ENCODE measurements at regions not wholly inside any gene's neighbourhood (a gene's known extent, or its start where the extent isn't known, plus 50 kb on each side); places are given as distances from the start of the nearest gene placed in this dataset.

DNA sequence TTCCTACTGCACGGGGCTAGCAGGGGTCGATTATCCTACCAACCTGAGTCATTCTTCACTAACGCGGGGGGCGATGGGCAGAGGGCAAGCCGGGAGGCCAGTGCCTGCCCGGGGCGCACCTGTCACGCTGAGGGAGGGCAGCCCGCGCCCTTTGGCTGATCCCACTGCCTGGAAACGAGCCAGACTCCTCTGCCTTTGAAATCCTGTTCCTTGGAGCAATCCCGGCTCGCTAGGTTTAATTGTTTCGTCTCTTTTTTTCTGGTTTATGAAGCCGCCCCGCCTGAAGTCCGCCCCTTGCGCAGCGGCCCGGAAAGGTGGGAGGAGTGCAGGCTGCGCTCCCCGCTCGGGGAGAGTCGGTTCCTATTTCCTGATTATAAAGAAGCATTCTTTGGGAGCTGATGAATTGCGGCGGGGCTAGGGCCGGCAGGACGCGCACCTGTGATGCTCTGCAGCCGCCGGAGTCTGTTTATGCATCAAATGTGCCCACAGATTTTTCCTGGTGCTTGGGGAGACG is 484.2 kb downstream of the BCOR start:
- Histone ChIP-seq H3K4me3 (peak overlapping the region; percentile 35), H3K4me1 (ENCODE audit: low read depth) (peaks cover 9% of the 10 kb centered on the region), H3K9me3 (ENCODE audit: low read depth) (no peaks in the 10 kb centered on the region), H3K27ac (no peak overlapping the region), H3K36me3 (no peaks in the 10 kb centered on the region), H3K27me3 (peaks cover 10% of the 10 kb centered on the region)
- peak; percentile 22 to 28 for DNase-seq (ENCODE audit: low read depth in 1 of 2, low spot score in 1 of 2)
- TF ChIP-seq, protein P1, sequence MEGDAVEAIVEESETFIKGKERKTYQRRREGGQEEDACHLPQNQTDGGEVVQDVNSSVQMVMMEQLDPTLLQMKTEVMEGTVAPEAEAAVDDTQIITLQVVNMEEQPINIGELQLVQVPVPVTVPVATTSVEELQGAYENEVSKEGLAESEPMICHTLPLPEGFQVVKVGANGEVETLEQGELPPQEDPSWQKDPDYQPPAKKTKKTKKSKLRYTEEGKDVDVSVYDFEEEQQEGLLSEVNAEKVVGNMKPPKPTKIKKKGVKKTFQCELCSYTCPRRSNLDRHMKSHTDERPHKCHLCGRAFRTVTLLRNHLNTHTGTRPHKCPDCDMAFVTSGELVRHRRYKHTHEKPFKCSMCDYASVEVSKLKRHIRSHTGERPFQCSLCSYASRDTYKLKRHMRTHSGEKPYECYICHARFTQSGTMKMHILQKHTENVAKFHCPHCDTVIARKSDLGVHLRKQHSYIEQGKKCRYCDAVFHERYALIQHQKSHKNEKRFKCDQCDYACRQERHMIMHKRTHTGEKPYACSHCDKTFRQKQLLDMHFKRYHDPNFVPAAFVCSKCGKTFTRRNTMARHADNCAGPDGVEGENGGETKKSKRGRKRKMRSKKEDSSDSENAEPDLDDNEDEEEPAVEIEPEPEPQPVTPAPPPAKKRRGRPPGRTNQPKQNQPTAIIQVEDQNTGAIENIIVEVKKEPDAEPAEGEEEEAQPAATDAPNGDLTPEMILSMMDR (IDR thresholded peaks at IDR 0.05; ENCODE audit: low read depth, low read length): no peak

DNA sequence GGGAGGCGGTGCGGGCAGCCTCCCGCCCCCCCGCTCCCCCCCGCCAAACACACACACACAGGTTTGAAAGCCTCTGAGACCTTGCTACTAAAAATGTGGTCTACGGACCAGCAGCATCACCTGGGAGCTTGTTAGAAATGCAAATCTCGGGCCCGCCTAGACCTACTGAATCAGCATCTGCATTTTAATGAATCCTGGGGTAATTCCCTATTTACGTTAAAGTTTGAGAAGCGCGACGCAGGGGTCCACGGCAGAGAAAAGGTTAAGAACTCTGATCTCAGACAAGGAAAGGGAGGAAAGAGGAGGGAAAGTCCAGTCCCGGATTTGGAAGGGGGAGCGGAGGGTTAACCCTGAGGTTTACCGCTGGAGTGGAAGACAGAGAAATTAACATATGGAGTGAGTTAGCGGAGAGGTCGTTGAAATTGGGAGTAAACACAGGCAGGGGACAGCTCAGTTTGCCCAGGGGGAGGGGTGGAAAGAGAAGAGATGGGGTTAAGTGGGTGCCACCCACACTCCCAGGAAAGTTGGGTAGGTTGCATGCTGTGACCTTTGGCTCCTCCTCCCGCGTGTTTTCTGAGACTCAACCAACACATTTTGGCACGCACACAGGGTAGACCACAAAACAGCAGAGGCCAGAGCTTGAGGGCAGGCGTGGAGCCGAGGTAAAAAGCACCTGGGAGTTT is 483.6 kb downstream of the BCOR start:
- H3K27ac ChIP-seq: no peak overlapping the region
- H3K4me3 ChIP-seq: peak overlapping the region; percentile 35
- peaks cover 9% of the 10 kb centered on the region for H3K4me1 ChIP-seq (ENCODE audit: low read depth)
- H3K27me3 ChIP-seq: peaks cover 10% of the 10 kb centered on the region
- no peaks in the 10 kb centered on the region for H3K36me3 ChIP-seq
- TF ChIP-seq, protein P1 (IDR thresholded peaks at IDR 0.05; ENCODE audit: low read depth, low read length): no peak
- no peaks in the 10 kb centered on the region for H3K9me3 ChIP-seq (ENCODE audit: low read depth)
- DNase-seq (ENCODE audit: low read depth in 1 of 2, low spot score in 1 of 2): no peak

DNA sequence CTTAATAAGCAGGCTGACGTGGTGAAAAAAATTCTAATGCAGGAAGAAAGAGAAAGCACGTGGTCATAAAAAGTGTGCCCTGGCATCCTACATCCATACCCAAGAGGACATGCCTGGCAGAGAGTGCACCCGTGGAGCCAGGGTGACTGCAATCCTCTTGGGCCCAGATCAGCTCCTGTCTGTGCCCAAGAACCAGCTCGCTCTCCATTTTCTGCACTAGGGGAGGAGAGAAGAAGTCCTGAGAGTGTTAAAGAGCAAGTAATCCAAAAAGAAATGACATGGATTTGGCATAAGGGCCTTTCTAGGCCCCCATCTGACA is 483.1 kb downstream of the BCOR start:
- no peaks in the 10 kb centered on the region for H3K9me3 ChIP-seq (ENCODE audit: low read depth)
- no peaks in the 10 kb centered on the region for H3K36me3 ChIP-seq
- TF ChIP-seq, protein P1 (IDR thresholded peaks at IDR 0.05; ENCODE audit: low read depth, low read length): no peak

DNA sequence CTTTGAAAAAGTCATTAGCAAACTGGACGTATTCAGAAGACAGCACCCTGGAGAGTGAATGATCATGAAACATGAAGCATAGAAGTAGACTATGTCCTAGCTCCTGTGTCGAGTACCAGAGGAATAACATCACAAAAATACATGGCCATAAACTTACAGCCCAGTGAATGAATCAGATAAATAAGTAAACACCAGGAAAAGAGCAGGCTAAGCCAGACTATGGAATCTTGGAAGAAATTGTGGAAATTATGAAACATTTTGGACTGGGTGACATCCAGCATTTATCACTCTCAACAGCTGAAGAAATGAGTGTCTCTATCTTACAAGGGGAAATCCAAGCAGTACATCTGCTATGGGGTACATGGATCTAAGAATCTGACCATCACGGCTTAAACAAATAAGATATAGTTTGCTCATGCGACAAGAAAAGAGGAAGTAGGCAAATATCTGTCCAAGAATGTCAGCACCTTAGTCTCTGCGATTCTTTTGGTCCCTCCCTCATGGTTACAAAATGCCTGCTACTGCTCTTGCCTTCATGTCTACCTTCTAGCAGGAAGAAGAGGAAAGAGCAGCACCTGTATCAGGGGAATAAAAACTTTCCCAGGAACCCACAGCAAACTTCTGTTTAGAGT is 481.5 kb downstream of the BCOR start:
- H3K27ac ChIP-seq: no peak overlapping the region

More for the DNA sequence above, 483.1 kb downstream of the BCOR start:
- Histone ChIP-seq H3K27me3 (peaks cover 10% of the 10 kb centered on the region), H3K4me3 (no peak overlapping the region), H3K4me1 (ENCODE audit: low read depth) (peaks cover 9% of the 10 kb centered on the region), H3K27ac (no peak overlapping the region)
- no peak for DNase-seq (ENCODE audit: low read depth in 1 of 2, low spot score in 1 of 2)

DNA sequence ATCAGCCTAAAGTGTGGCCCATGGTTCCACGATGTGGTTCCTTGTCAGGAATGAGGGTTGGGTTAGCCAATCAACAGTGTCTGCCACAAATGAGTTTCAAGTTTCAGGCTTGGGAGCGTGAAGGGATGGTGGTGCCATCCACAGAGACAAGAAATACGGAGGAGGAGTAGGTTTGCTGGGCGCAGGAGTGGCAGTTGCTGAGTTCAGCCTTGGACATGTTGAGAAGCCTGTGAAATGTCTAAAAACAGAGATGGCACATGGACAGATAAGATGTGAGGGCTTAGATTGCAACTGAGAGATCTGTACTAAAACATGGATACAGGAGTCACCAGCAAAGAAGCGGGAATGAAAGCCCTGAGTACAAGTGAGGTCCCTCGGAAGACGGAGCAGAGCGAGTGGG is 481.0 kb downstream of the BCOR start:
- Histone ChIP-seq H3K27ac (no peak overlapping the region), H3K36me3 (no peaks in the 10 kb centered on the region), H3K27me3 (peaks cover 10% of the 10 kb centered on the region), H3K9me3 (ENCODE audit: low read depth) (no peaks in the 10 kb centered on the region), H3K4me3 (no peak overlapping the region), H3K4me1 (ENCODE audit: low read depth) (peaks cover 9% of the 10 kb centered on the region)
- TF ChIP-seq, protein P1 (IDR thresholded peaks at IDR 0.05; ENCODE audit: low read depth, low read length): no peak
- no peak for DNase-seq (ENCODE audit: low read depth in 1 of 2, low spot score in 1 of 2)

More for the DNA sequence above, 481.5 kb downstream of the BCOR start:
- Histone ChIP-seq H3K27me3 (peaks cover 10% of the 10 kb centered on the region), H3K4me3 (no peak overlapping the region), H3K4me1 (ENCODE audit: low read depth) (peaks cover 9% of the 10 kb centered on the region), H3K9me3 (ENCODE audit: low read depth) (no peaks in the 10 kb centered on the region), H3K36me3 (no peaks in the 10 kb centered on the region)
- TF ChIP-seq, protein P1 (IDR thresholded peaks at IDR 0.05; ENCODE audit: low read depth, low read length): no peak
- peak in 1 of 2 donors; percentile 15 for DNase-seq (ENCODE audit: low read depth in 1 of 2, low spot score in 1 of 2)
